GM12878 (cell line): ENCODE measurements at regions not wholly inside any gene's neighbourhood (a gene's known extent, or its start where the extent isn't known, plus 50 kb on each side); places are given as distances from the start of the nearest gene placed in this dataset.

ENCODE experiments used
- ATAC-seq: fragments of 200-7000 bp; cut with Tn5 transposase; 3 replicates; pipeline ENCODE4 v1.9.1; 2020; ENCODE audit warnings: mild to moderate bottlenecking, moderate library complexity
- BruUV-seq: library from RNA; stranded (reverse); fragments of 400-500 nt; replicated peaks from 2 replicates; lab custom pipeline; 2021; lab: Mats Ljungman, UMichigan
- CTCF ChIA-PET: fragments of 300-600 bp; sonication (Branson Sonifier 250); formaldehyde crosslinking; extraction: SDS; loops from one replicate; lab custom pipeline; 2021; ENCODE audit warnings: inconsistent platforms; lab: Yijun Ruan, JAX
- POLR2A ChIA-PET: fragments of 350-600 bp; formaldehyde crosslinking; extraction: SDS; loops from one replicate; lab custom pipeline; 2021; ENCODE audit warnings: inconsistent platforms; lab: Charles Lee
- RAD21 ChIA-PET: fragments of 300-600 bp; sonication (Branson Sonifier 250); formaldehyde crosslinking; loops from one replicate; lab custom pipeline; 2023; ENCODE audit warnings: antibody characterized with exemption; ENCODE audit not compliant: unreplicated experiment; lab: Charles Lee
- SMC1A ChIA-PET: fragments of 300-600 bp; sonication (Branson Sonifier 250); formaldehyde crosslinking; loops from one replicate; lab custom pipeline; 2023; ENCODE audit not compliant: unreplicated experiment, uncharacterized antibody; lab: Charles Lee
- DNase-seq: peaks from one replicate; pipeline ENCODE4 v3.0.0-alpha.2; 2011; ENCODE audit warnings: low read depth, low spot score
- FAIRE-seq: peaks from 3 replicates; lab custom pipeline; 2011; peaks lifted over from hg19 to GRCh38; lab: Jason Lieb, UNC
- H2AFZ ChIP-seq: 2 replicates; pipeline ENCODE4 v1.6.0; 2011; ENCODE audit warnings: low read depth, low read length, control low read depth; ENCODE audit not compliant: control insufficient read depth
- H3K27ac ChIP-seq: 2 replicates; pipeline ENCODE4 v1.5.1; 2011; ENCODE audit warnings: control low read depth; ENCODE audit not compliant: control insufficient read depth, insufficient read depth
- H3K27me3 ChIP-seq, 2 experiments: replicated peaks in 1 of 2; 2 replicates each; pipeline versions ENCODE4 v1.6.0 to v1.6.1; 2011; ENCODE audit warnings: low read length in 1 of 2; ENCODE audit not compliant: control insufficient read depth in 2 of 2, insufficient read depth in 2 of 2
- H3K36me3 ChIP-seq, 2 experiments: 2 replicates each; pipeline ENCODE4 v1.5.1; 2011; ENCODE audit warnings: low read length in 1 of 2; ENCODE audit not compliant: control insufficient read depth in 2 of 2, insufficient read depth in 2 of 2
- H3K4me1 ChIP-seq: 2 replicates; pipeline ENCODE4 v1.6.1; 2011; ENCODE audit warnings: mild to moderate bottlenecking, low read length, moderate library complexity, mixed read lengths; ENCODE audit not compliant: control insufficient read depth, insufficient read depth
- H3K4me2 ChIP-seq: 2 replicates; pipeline ENCODE4 v1.6.0; 2011; ENCODE audit warnings: control low read depth; ENCODE audit not compliant: control insufficient read depth, insufficient read depth
- H3K4me3 ChIP-seq: fragments of 200-600 bp; sonication (generic); 2 replicates; pipeline ENCODE4 v1.5.1; 2016
- H3K79me2 ChIP-seq: 2 replicates; pipeline ENCODE4 v1.6.0; 2011; ENCODE audit warnings: low read length; ENCODE audit not compliant: control insufficient read depth, insufficient read depth
- H3K9ac ChIP-seq: 2 replicates; pipeline ENCODE4 v1.8.0; 2011; ENCODE audit warnings: low read length, control low read depth, mixed read lengths; ENCODE audit not compliant: control insufficient read depth, insufficient read depth
- H3K9me3 ChIP-seq: replicated peaks from 3 replicates; pipeline ENCODE4 v1.5.1; 2011; ENCODE audit warnings: mild to moderate bottlenecking, low read length; ENCODE audit not compliant: control insufficient read depth, insufficient read depth
- H4K20me1 ChIP-seq: 2 replicates; pipeline ENCODE4 v1.6.0; 2011; ENCODE audit not compliant: control insufficient read depth, insufficient read depth
- ASH2L ChIP-seq: fragments of 300-600, 200-600 bp; sonication (generic); IDR thresholded peaks from 2 replicates; pipeline ENCODE4 v1.6.1; 2017; ENCODE audit warnings: low read depth, mild to moderate bottlenecking, borderline replicate concordance
- CHD1 ChIP-seq: IDR thresholded peaks from 2 replicates; pipeline ENCODE4 v1.6.1; 2012; ENCODE audit warnings: low read depth, low read length, improper control_type of control experiment
- PAX5 ChIP-seq: IDR thresholded peaks from 2 replicates; pipeline ENCODE4 v1.6.1; 2011; ENCODE audit warnings: low read depth, low read length, borderline replicate concordance
- SUZ12 ChIP-seq: fragments of 200-600 bp; sonication (generic); IDR thresholded peaks from one replicate; pipeline ENCODE4 v1.6.1; 2018; ENCODE audit warnings: antibody characterized with exemption, mild to moderate bottlenecking; ENCODE audit not compliant: unreplicated experiment
- ZBTB33 ChIP-seq: fragments of 450-650 bp; IDR thresholded peaks from 2 replicates; pipeline ENCODE4 v1.6.1; 2017; ENCODE audit warnings: mild to moderate bottlenecking
- WGBS: methylation state at CpG from one replicate; pipeline ENCODE4 v1.1.6; 2016; ENCODE audit warnings: low lambda C conversion rate; ENCODE audit not compliant: insufficient replicate concordance, insufficient coverage; ENCODE audit errors: missing lambda C conversion rate; 5-methylcytosine and 5-hydroxymethylcytosine counted together
- in situ Hi-C: fragments of 300-500 bp; cut with MboI; formaldehyde crosslinking; loops from 9 replicates; pipeline ENCODE4 v1.14.3; 2018; ENCODE audit warnings: mixed read lengths
- intact Hi-C: fragments of 100-400 bp; cut with micrococcal nuclease; formaldehyde crosslinking; loops from one replicate; pipeline ENCODE4 v1.14.2; 2022; ENCODE audit not compliant: unreplicated experiment

GRCh38 chr13:55437162-55437561 lies 1703.6 kb upstream of the PRR20A start (continued):
- no peak for TF ChIP-seq ZBTB33

- 5% methylated on average over 1 of the region's 1 CpG for WGBS
- DNase-seq (no peak), FAIRE-seq (no peak), ATAC-seq (no peak)
- SMC1A ChIA-PET: no interaction called here
- H3K4me2 ChIP-seq: no peak overlapping the region
- CTCF ChIA-PET: no interaction called here
- no peaks in the 10 kb centered on the region for H3K4me1 ChIP-seq
- no peak overlapping the region for H3K27ac ChIP-seq
- H3K9me3 ChIP-seq: no peaks in the 10 kb centered on the region; the same call in 2 of the 3 replicates
- H2AFZ ChIP-seq: no peak overlapping the region
- BruUV-seq: no TSS peak
- no peak overlapping the region for H3K9ac ChIP-seq
- RAD21 ChIA-PET: no interaction called here
- TF ChIP-seq ASH2L: no peak
- TF ChIP-seq SUZ12: no peak
- no peak for TF ChIP-seq CHD1
- no peak for TF ChIP-seq PAX5
- H3K27me3 ChIP-seq: no peaks in the 10 kb centered on the region
- intact Hi-C loops (no loop called here), in situ Hi-C loops (no loop called here)
- no peaks in the 10 kb centered on the region for H3K79me2 ChIP-seq
- H3K36me3 ChIP-seq: no peaks in the 10 kb centered on the region
- no peak overlapping the region for H3K4me3 ChIP-seq
- no peaks in the 10 kb centered on the region for H4K20me1 ChIP-seq
- POLR2A ChIA-PET: no interaction called here
Observed at GRCh38 chr13:55439450-55439849, 1701.3 kb upstream of the PRR20A start.
